ENCODE measurements at regions not wholly inside any gene's neighbourhood (a gene's known extent, or its start where the extent isn't known, plus 50 kb on each side); places are given as distances from the start of the nearest gene placed in this dataset.
A peak's percentile ranks its signal among the peaks of the same experiment; 100 is the strongest.

DNA sequence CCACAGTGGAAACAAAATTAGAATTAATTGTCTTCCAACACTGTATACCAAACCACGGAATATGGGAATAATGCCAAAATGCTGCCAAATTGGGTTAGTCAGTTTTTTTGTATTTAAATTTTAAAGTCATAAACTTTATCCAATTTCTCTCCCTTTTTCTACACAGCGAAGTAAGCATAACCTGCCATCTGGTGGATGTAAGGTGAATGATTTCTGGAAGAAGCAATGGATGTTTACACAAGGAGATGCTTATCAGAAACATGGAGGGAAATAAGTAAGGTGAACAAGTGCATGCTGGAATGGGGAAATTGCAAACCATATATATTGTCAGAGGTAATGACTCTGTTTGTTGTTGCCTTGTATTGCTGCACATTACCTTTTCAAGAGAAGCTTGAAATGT, 691.9 kb downstream of the TECRL start:
- FAIRE-seq: no peak
- TF ChIP-seq POLR2A (IDR thresholded peaks at IDR 0.05; ENCODE audit: low read depth, low read length) (no peak), PAX5 (IDR thresholded peaks at IDR 0.05; ENCODE audit: insufficient read depth, low read length, severe bottlenecking) (no peak), POU2F2 (IDR thresholded peaks at IDR 0.05; ENCODE audit: low read depth, low read length) (no peak), SPI1 (IDR thresholded peaks at IDR 0.05; ENCODE audit: low read depth, low read length) (no peak), TAF1 (IDR thresholded peaks at IDR 0.05; ENCODE audit: low read depth, low read length) (no peak), POLR2AphosphoS5 (IDR thresholded peaks at IDR 0.05; ENCODE audit: low read depth, low read length) (no peak)
- no peak for DNase-seq (ENCODE audit: insufficient read length, low spot score)

DNA sequence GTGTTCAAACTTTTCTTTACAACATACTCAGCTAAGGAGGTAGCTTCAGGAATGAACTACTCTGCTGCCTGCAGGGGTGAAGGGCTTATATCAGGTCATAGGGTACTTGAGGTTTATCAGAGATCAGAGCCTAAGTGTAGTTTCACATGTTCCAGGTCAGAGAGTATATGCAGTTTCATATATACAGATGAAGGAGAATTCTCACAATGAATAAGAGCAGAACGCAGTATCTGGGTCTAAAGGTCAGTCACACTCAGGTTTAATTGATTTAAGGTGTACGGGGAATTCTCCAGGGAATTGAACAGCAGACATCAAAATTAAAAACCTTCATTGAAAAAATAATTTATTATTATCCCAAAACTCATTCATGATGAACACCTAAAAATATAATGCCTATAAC, 700.6 kb downstream of the TECRL start:
- TF ChIP-seq POLR2AphosphoS5 (IDR thresholded peaks at IDR 0.05; ENCODE audit: low read depth, low read length) (no peak), TAF1 (IDR thresholded peaks at IDR 0.05; ENCODE audit: low read depth, low read length) (no peak), POLR2A (IDR thresholded peaks at IDR 0.05; ENCODE audit: low read depth, low read length) (no peak), SPI1 (IDR thresholded peaks at IDR 0.05; ENCODE audit: low read depth, low read length) (no peak), POU2F2 (IDR thresholded peaks at IDR 0.05; ENCODE audit: low read depth, low read length) (no peak), PAX5 (IDR thresholded peaks at IDR 0.05; ENCODE audit: insufficient read depth, low read length, severe bottlenecking) (no peak)
- FAIRE-seq (no peak), DNase-seq (ENCODE audit: insufficient read length, low spot score) (no peak)

DNA sequence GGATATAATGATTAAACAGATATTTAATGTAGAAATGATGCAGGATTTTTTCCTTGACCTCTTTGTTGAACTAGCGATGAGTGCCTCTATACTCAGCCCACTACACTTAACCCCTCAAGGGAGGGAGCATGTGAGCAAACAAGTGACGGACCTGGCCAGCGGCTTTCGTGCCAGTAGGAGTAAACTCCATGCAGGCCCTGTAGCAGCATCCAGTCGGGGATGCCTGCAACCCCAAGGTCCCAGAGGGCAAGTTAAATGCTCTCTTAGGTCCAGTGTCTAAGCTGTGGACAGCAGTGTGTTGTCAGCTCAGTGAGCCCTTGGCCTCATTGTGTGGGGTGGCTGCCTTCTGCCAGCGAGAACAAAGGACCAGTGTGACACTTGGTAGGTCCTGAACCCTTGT, 708.7 kb downstream of the TECRL start:
- TF ChIP-seq TAF1 (IDR thresholded peaks at IDR 0.05; ENCODE audit: low read depth, low read length) (no peak), PAX5 (IDR thresholded peaks at IDR 0.05; ENCODE audit: insufficient read depth, low read length, severe bottlenecking) (no peak), POLR2AphosphoS5 (IDR thresholded peaks at IDR 0.05; ENCODE audit: low read depth, low read length) (no peak), POLR2A (IDR thresholded peaks at IDR 0.05; ENCODE audit: low read depth, low read length) (no peak), SPI1 (IDR thresholded peaks at IDR 0.05; ENCODE audit: low read depth, low read length) (no peak), POU2F2 (IDR thresholded peaks at IDR 0.05; ENCODE audit: low read depth, low read length) (no peak)
- no peak for FAIRE-seq
- no peak for DNase-seq (ENCODE audit: insufficient read length, low spot score)

DNA sequence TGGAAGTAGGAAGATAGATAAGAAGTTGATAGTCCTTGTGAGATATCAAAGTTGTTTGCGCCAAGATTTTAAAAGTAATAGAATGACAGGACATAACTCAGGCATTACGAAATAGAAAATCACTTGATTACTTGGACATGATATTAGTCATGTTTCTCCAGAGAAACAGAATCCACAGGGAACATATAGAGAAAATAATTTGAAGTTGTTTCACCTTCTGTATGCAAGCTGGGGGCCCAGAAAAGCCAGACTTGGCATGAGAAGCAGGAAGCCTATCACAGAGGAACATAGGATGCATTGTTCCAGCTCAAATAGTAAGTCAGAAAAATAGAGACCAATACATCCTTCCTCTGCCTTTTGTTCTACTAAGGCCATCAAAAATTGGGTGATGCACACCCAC, 715.9 kb downstream of the TECRL start:
- FAIRE-seq: no peak
- no peak for TF ChIP-seq SPI1 (IDR thresholded peaks at IDR 0.05; ENCODE audit: low read depth, low read length)
- TF ChIP-seq PAX5 (IDR thresholded peaks at IDR 0.05; ENCODE audit: insufficient read depth, low read length, severe bottlenecking): no peak
- TF ChIP-seq POLR2AphosphoS5 (IDR thresholded peaks at IDR 0.05; ENCODE audit: low read depth, low read length): no peak
- no peak for TF ChIP-seq POLR2A (IDR thresholded peaks at IDR 0.05; ENCODE audit: low read depth, low read length)
- no peak for TF ChIP-seq TAF1 (IDR thresholded peaks at IDR 0.05; ENCODE audit: low read depth, low read length)
- DNase-seq (ENCODE audit: insufficient read length, low spot score): no peak

DNA sequence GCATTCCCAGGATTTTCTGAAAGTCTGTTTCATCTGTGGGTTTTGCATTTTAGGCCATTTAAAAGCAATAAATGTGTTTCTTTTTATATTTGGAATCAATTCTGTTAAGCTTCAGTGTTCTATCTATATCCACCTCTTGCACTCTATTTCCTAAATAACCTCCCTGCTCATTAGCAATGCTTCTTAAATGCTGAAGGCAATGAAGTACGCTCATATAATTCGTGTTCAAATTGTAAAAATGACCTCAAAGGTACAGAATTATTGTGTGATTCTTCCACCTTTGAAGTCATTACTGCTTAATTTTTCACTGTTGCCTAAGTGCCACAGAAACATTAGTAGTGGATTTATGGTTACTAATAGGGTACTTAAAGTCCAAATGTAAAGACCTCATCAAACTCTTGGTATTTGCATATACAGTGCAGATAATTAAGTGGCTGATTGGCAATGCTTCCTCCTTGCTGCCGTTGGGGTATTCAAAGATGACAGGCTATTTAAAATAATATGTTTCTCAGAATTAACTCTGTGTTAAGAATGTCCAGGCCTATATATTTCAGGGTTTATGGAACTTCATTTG, 730.8 kb downstream of the TECRL start:
- FAIRE-seq (peak; percentile 23), DNase-seq (ENCODE audit: insufficient read length, low spot score) (no peak)
- no peak for TF ChIP-seq SPI1 (IDR thresholded peaks at IDR 0.05; ENCODE audit: low read depth, low read length)
- no peak for TF ChIP-seq TAF1 (IDR thresholded peaks at IDR 0.05; ENCODE audit: low read depth, low read length)
- TF ChIP-seq PAX5 (IDR thresholded peaks at IDR 0.05; ENCODE audit: insufficient read depth, low read length, severe bottlenecking): no peak
- TF ChIP-seq POU2F2 (IDR thresholded peaks at IDR 0.05; ENCODE audit: low read depth, low read length): no peak
- no peak for TF ChIP-seq POLR2A (IDR thresholded peaks at IDR 0.05; ENCODE audit: low read depth, low read length)
- TF ChIP-seq POLR2AphosphoS5 (IDR thresholded peaks at IDR 0.05; ENCODE audit: low read depth, low read length): no peak

DNA sequence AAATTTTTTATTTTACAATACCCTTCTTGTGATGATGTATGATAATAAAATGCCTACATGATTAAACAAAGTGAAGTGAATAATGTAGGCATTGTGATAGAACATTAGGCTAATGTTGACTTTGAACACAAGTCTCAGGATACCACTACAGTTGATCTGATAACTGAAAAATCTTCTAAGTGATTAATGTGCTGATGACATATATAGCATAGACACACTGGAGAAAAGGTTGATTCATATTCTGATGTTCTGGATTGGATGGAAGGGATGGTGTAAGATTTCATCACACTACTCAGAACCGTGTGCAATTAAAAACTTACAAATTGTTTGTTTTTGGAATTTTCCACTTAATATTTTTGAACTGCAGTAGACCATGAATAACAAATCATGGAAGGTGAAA, 738.5 kb downstream of the TECRL start:
- DNase-seq (ENCODE audit: insufficient read length, low spot score): no peak
- no peak for FAIRE-seq
- TF ChIP-seq SPI1 (IDR thresholded peaks at IDR 0.05; ENCODE audit: low read depth, low read length) (no peak), POLR2A (IDR thresholded peaks at IDR 0.05; ENCODE audit: low read depth, low read length) (no peak), POLR2AphosphoS5 (IDR thresholded peaks at IDR 0.05; ENCODE audit: low read depth, low read length) (no peak), POU2F2 (IDR thresholded peaks at IDR 0.05; ENCODE audit: low read depth, low read length) (no peak), TAF1 (IDR thresholded peaks at IDR 0.05; ENCODE audit: low read depth, low read length) (no peak), PAX5 (IDR thresholded peaks at IDR 0.05; ENCODE audit: insufficient read depth, low read length, severe bottlenecking) (no peak)

DNA sequence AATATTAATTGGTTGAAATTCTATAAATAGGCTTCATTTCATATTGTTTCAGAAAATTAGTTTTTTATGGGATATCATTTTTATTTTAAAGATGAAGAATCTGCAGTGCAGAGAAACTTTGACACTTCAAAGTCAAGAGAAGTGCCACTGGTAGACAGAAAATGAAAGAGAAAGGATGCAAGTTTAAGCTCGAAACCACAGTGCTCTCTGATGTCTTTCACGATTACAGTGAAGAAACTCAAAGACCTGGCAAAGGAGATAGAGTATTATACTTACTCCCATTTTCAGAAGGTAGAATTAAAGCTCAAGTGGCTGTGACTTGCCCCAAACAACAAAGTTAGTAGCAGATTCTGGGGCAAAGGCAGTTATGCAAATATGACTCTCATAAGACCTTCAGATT, 745.4 kb downstream of the TECRL start:
- FAIRE-seq (no peak), DNase-seq (ENCODE audit: insufficient read length, low spot score) (no peak)
- TF ChIP-seq POLR2A (IDR thresholded peaks at IDR 0.05; ENCODE audit: low read depth, low read length) (no peak), TAF1 (IDR thresholded peaks at IDR 0.05; ENCODE audit: low read depth, low read length) (no peak), POLR2AphosphoS5 (IDR thresholded peaks at IDR 0.05; ENCODE audit: low read depth, low read length) (no peak), POU2F2 (IDR thresholded peaks at IDR 0.05; ENCODE audit: low read depth, low read length) (no peak), PAX5 (IDR thresholded peaks at IDR 0.05; ENCODE audit: insufficient read depth, low read length, severe bottlenecking) (no peak), SPI1 (IDR thresholded peaks at IDR 0.05; ENCODE audit: low read depth, low read length) (no peak)

DNA sequence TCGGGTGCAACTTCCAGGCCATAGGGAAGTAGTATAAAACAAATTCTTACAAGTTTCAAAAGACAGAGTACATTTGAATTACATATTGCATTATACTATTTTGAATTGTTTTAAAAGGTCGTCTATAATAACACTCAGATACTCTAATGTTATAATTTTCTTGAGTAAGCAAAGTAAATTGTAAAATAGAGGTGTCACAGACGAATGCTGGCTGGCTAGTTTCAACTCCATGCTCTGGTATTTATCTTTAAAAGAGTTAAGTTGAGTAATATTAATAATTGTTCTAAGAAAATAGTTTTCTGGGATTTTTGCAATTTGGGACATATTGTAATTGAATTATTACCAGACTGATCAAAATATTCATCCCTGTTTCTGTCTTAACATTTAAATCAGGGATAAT, 764.9 kb downstream of the TECRL start:
- no peak for FAIRE-seq
- DNase-seq (ENCODE audit: insufficient read length, low spot score): no peak
- TF ChIP-seq PAX5 (IDR thresholded peaks at IDR 0.05; ENCODE audit: insufficient read depth, low read length, severe bottlenecking): no peak
- TF ChIP-seq TAF1 (IDR thresholded peaks at IDR 0.05; ENCODE audit: low read depth, low read length): no peak
- no peak for TF ChIP-seq POU2F2 (IDR thresholded peaks at IDR 0.05; ENCODE audit: low read depth, low read length)
- TF ChIP-seq POLR2AphosphoS5 (IDR thresholded peaks at IDR 0.05; ENCODE audit: low read depth, low read length): no peak
- no peak for TF ChIP-seq SPI1 (IDR thresholded peaks at IDR 0.05; ENCODE audit: low read depth, low read length)
- no peak for TF ChIP-seq POLR2A (IDR thresholded peaks at IDR 0.05; ENCODE audit: low read depth, low read length)

DNA sequence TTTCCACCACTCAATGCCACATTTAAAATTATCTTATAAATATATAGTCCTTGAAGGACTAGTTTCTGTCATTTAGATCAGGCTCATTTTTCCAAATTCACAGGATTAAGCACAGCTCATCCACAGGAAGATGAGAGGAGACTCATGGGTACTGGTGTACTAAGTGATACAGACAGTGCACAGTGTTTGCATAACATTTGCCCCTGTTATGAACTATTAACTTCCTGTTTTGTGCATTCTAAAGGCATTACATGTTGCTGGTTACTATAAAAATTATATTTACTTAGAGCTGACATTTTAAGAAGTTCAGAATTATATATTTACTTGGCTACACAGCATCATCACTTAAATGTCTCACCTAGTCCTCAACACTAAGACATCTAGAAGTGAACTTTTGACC, 772.0 kb downstream of the TECRL start:
- DNase-seq (ENCODE audit: insufficient read length, low spot score) (no peak), FAIRE-seq (no peak)
- TF ChIP-seq POLR2AphosphoS5 (IDR thresholded peaks at IDR 0.05; ENCODE audit: low read depth, low read length): no peak
- TF ChIP-seq POU2F2 (IDR thresholded peaks at IDR 0.05; ENCODE audit: low read depth, low read length): no peak
- no peak for TF ChIP-seq TAF1 (IDR thresholded peaks at IDR 0.05; ENCODE audit: low read depth, low read length)

DNA sequence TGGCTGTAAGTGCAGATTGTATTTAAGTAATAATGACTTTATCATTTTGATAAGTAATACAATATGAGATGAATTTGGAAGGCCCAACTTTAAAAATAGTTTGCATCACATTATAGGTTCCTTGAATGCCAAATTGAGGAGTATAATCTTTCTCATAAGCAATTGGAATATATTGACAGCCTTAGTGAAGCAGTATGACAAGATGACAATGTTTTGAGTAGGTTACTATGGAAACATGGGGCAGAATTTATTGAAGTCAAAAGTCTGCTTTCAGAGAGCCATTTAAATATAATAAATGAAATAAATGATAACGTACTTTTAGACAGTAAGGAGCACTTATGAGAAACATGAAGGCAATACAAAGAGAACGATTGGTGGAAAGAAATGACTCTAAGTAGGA, 776.4 kb downstream of the TECRL start:
- DNase-seq (ENCODE audit: insufficient read length, low spot score) (no peak), FAIRE-seq (no peak)
- TF ChIP-seq POU2F2 (IDR thresholded peaks at IDR 0.05; ENCODE audit: low read depth, low read length) (no peak), SPI1 (IDR thresholded peaks at IDR 0.05; ENCODE audit: low read depth, low read length) (no peak), POLR2A (IDR thresholded peaks at IDR 0.05; ENCODE audit: low read depth, low read length) (no peak), TAF1 (IDR thresholded peaks at IDR 0.05; ENCODE audit: low read depth, low read length) (no peak), PAX5 (IDR thresholded peaks at IDR 0.05; ENCODE audit: insufficient read depth, low read length, severe bottlenecking) (no peak), POLR2AphosphoS5 (IDR thresholded peaks at IDR 0.05; ENCODE audit: low read depth, low read length) (no peak)
